Naive thymus-derived CD4-positive, alpha-beta T cell (primary cell): ENCODE measurements at regions not wholly inside any gene's neighbourhood (a gene's known extent, or its start where the extent isn't known, plus 50 kb on each side); places are given as distances from the start of the nearest gene placed in this dataset.

Experiments used
- ATAC-seq: fragments of 150-1000 bp; cut with Tn5 transposase; 2 replicates; pipeline ENCODE4 v1.10.0; 2021; ENCODE audit warnings: mild to moderate bottlenecking, moderate library complexity
- CTCF ChIA-PET: fragments of 350-600 bp; sonication (Branson Sonifier 250); formaldehyde crosslinking; loops from one replicate; lab custom pipeline; 2021; ENCODE audit warnings: antibody characterized with exemption; lab: Charles Lee
- POLR2A ChIA-PET: fragments of 350-600 bp; sonication (Branson Sonifier 250); formaldehyde crosslinking; loops from one replicate; lab custom pipeline; 2021; ENCODE audit warnings: antibody characterized with exemption, inconsistent platforms; lab: Charles Lee
- DNase-seq, 9 donors: peaks; one replicate each; pipeline versions ENCODE4 v3.0.0 to v3.0.0-alpha.2; 2020 to 2022; ENCODE audit warnings: mixed read lengths in 1 of 9
- H3K27ac ChIP-seq: one replicate; pipeline ENCODE4 v1.7.0; 2013; ENCODE audit warnings: mild to moderate bottlenecking, low read depth, low read length, moderate library complexity
- H3K27me3 ChIP-seq, 2 donors: one replicate each; pipeline ENCODE4 v1.7.0; 2013; ENCODE audit warnings: low read length in 2 of 2, mild to moderate bottlenecking in 2 of 2, moderate library complexity in 2 of 2; ENCODE audit not compliant: control insufficient read depth in 2 of 2, insufficient read depth in 2 of 2
- H3K36me3 ChIP-seq, 3 experiments: 1 replicate in 2 of 3; 2 replicates in 1 of 3; pipeline ENCODE4 v1.7.0; 2013; ENCODE audit warnings: low read length in 3 of 3, mild to moderate bottlenecking in 3 of 3, moderate library complexity in 1 of 3; ENCODE audit not compliant: insufficient read depth in 3 of 3, control insufficient read depth in 2 of 3
- H3K4me1 ChIP-seq, 2 donors: one replicate each; pipeline ENCODE4 v1.7.0; 2013; ENCODE audit warnings: low read length in 2 of 2, mild to moderate bottlenecking in 2 of 2, moderate library complexity in 1 of 2; ENCODE audit not compliant: control insufficient read depth in 2 of 2, insufficient read depth in 2 of 2
- H3K4me3 ChIP-seq: 2 replicates; pipeline ENCODE4 v1.7.0; 2013; ENCODE audit warnings: mild to moderate bottlenecking, low read length
- H3K9me3 ChIP-seq, 3 experiments: 1 replicate in 2 of 3; 2 replicates in 1 of 3; pipeline ENCODE4 v1.7.0; 2013; ENCODE audit warnings: low read length in 3 of 3; ENCODE audit not compliant: control insufficient read depth in 2 of 3
- H3K27ac Mint-ChIP-seq, 9 donors: one replicate each; pipeline ENCODE4 v1.8.0; 2020 to 2022; ENCODE audit warnings: mixed read lengths in 9 of 9, mild to moderate bottlenecking in 8 of 9, moderate library complexity in 5 of 9, inconsistent platforms in 2 of 9
- H3K27me3 Mint-ChIP-seq, 5 donors: one replicate each; pipeline ENCODE4 v1.8.0; 2021 to 2022; ENCODE audit warnings: mixed read lengths in 5 of 5, mild to moderate bottlenecking in 1 of 5
- H3K36me3 Mint-ChIP-seq, 5 donors: one replicate each; pipeline ENCODE4 v1.8.0; 2020 to 2022; ENCODE audit warnings: mixed read lengths in 5 of 5, mild to moderate bottlenecking in 3 of 5, inconsistent platforms in 1 of 5
- H3K4me1 Mint-ChIP-seq, 7 donors: one replicate each; pipeline ENCODE4 v1.8.0; 2020 to 2022; ENCODE audit warnings: mixed read lengths in 7 of 7, mild to moderate bottlenecking in 3 of 7, inconsistent platforms in 1 of 7
- H3K4me3 Mint-ChIP-seq, 10 donors: one replicate each; pipeline ENCODE4 v1.8.0; 2020 to 2022; ENCODE audit warnings: mild to moderate bottlenecking in 10 of 10, mixed read lengths in 10 of 10, moderate library complexity in 6 of 10, inconsistent platforms in 2 of 10
- H3K9me3 Mint-ChIP-seq, 11 donors: one replicate each; pipeline ENCODE4 v1.8.0; 2020 to 2022; ENCODE audit warnings: mixed read lengths in 11 of 11, mild to moderate bottlenecking in 4 of 11, inconsistent platforms in 1 of 11, moderate library complexity in 1 of 11
- intact Hi-C, 2 donors: fragments of 100-400 bp; cut with micrococcal nuclease; formaldehyde crosslinking; loops; one replicate each; pipeline ENCODE4 v1.15.1; 2023

DNA sequence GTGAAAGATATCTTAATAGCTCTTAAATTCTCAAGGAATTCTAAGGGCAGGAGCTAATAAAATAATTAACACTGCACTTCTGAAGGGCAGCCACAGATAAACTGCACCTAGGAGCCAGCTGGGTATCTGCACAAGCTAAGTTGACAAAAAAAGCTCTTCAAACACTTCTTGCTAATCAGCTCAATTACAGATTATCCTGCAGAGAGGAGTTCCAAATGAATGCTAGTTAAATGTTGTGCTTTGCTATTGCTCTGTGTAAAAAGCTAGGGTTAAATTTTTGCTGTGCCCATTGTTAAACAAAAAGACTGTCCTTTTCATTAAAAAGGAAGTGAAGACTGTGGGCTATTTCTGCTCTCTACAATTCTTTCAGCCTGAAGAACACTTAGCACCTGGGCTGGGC lies 158.5 kb upstream of the SHISA6 start:
- no peak overlapping the region for H3K4me3 ChIP-seq
- Mint-ChIP-seq H3K27me3 (peaks cover 0 to 21% (median 6%) of the 10 kb centered on the region in 5 donors), H3K4me1 (no peaks in the 10 kb centered on the region), H3K4me3 (no peak overlapping the region), H3K36me3 (no peaks in the 10 kb centered on the region), H3K27ac (no peak overlapping the region), H3K9me3 (peaks cover 0 to 10% (median 0%) of the 10 kb centered on the region in 11 donors)
- no peaks in the 10 kb centered on the region for H3K9me3 ChIP-seq
- H3K36me3 ChIP-seq: no peaks in the 10 kb centered on the region
- ChIA-PET POLR2A (no interaction called here), CTCF (no interaction called here)
- ATAC-seq: no peak
- intact Hi-C loops: no loop called here
- no peaks in the 10 kb centered on the region for H3K27me3 ChIP-seq
- H3K27ac ChIP-seq: no peak overlapping the region
- H3K4me1 ChIP-seq: no peaks in the 10 kb centered on the region
- no peak for DNase-seq

DNA sequence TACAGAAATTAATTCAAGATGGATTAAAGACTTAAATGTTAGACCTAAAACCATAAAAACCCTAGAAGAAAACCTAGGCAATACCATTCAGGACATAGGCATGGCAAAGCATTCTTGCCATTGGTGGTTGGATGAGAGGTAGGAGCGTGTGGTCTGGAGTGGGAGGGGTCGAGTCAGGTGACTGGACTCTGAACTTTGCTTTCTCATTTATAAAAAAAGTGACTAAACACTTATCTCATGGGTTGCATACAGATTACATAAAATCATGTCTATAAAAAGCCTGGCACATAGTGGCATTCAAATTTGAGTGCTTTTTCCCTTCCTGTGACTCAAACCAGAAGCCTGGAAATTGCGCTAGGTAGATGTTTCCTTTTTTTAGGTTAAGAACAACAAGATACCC lies 159.7 kb upstream of the SHISA6 start:
- intact Hi-C loops: no loop called here
- no peaks in the 10 kb centered on the region for H3K4me1 Mint-ChIP-seq
- ATAC-seq (no peak), DNase-seq (no peak)
- Histone ChIP-seq H3K4me3 (no peak overlapping the region), H3K4me1 (no peaks in the 10 kb centered on the region), H3K9me3 (no peaks in the 10 kb centered on the region), H3K27ac (no peak overlapping the region), H3K27me3 (no peaks in the 10 kb centered on the region), H3K36me3 (no peaks in the 10 kb centered on the region)
- POLR2A ChIA-PET: no interaction called here
- H3K27me3 Mint-ChIP-seq: peaks cover 0 to 21% (median 11%) of the 10 kb centered on the region in 5 donors
- H3K36me3 Mint-ChIP-seq: no peaks in the 10 kb centered on the region
- CTCF ChIA-PET: no interaction called here
- no peak overlapping the region for H3K27ac Mint-ChIP-seq
- H3K9me3 Mint-ChIP-seq: peaks cover 0 to 10% (median 0%) of the 10 kb centered on the region in 11 donors
- H3K4me3 Mint-ChIP-seq: no peak overlapping the region

DNA sequence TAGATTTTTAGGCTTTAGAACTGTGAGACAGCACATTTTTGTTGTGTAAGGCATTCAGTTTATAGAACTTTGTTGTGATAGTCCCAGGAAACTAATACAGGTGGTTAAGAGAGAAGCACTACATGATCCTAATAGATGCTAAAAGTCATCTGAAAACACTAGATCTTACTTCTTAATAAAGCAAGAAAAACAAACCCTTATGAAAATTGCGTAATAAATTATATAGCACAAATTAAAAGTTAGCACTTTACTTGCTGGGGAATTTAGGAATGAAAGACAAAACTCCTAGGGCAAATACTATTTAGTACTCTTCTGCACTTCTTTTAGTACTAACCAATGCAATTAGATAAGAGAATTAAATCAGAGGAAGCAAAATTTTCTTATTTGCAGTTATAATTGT lies 163.3 kb upstream of the SHISA6 start:
- Mint-ChIP-seq H3K4me3 (no peak overlapping the region), H3K27ac (no peak overlapping the region), H3K4me1 (no peaks in the 10 kb centered on the region), H3K36me3 (no peaks in the 10 kb centered on the region), H3K27me3 (peaks cover 0 to 21% (median 8%) of the 10 kb centered on the region in 5 donors), H3K9me3 (peaks cover 0 to 10% (median 0%) of the 10 kb centered on the region in 11 donors)
- Histone ChIP-seq H3K9me3 (no peaks in the 10 kb centered on the region), H3K4me3 (no peak overlapping the region), H3K27ac (no peak overlapping the region), H3K27me3 (no peaks in the 10 kb centered on the region), H3K4me1 (no peaks in the 10 kb centered on the region), H3K36me3 (no peaks in the 10 kb centered on the region)
- intact Hi-C loops: no loop called here
- ATAC-seq (no peak), DNase-seq (no peak)
- POLR2A ChIA-PET: no interaction called here
- CTCF ChIA-PET: no interaction called here

DNA sequence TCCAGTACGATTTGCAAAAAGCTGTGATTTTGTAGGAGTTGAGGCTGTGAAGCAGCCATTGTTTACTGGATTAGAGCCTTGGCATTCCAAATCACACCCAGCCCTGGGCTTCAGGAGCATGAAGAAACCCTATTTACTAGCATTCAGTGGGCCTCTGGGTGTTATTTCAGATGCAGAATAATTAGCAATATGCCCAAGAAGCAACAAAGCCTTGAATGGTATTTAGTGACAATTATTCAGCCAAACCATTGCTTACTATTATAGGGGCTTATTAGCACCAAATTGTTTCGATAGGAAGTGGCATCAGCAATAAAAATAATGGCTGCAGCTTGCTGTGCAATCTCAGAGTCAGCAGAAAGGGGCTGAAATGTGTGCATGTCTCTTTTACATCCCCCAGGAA lies 166.6 kb upstream of the SHISA6 start:
- Mint-ChIP-seq H3K36me3 (peaks cover 0 to 5% (median 0%) of the 10 kb centered on the region in 5 donors), H3K27ac (no peak overlapping the region), H3K27me3 (peaks cover 0 to 12% (median 8%) of the 10 kb centered on the region in 5 donors), H3K4me3 (no peak overlapping the region), H3K4me1 (no peaks in the 10 kb centered on the region), H3K9me3 (peaks cover 0 to 17% (median 11%) of the 10 kb centered on the region in 11 donors)
- Histone ChIP-seq H3K27ac (no peak overlapping the region), H3K27me3 (no peaks in the 10 kb centered on the region), H3K36me3 (no peaks in the 10 kb centered on the region), H3K9me3 (no peaks in the 10 kb centered on the region), H3K4me3 (no peak overlapping the region), H3K4me1 (no peaks in the 10 kb centered on the region)
- intact Hi-C loops: no loop called here
- DNase-seq (no peak), ATAC-seq (no peak)
- ChIA-PET POLR2A (no interaction called here), CTCF (no interaction called here)

DNA sequence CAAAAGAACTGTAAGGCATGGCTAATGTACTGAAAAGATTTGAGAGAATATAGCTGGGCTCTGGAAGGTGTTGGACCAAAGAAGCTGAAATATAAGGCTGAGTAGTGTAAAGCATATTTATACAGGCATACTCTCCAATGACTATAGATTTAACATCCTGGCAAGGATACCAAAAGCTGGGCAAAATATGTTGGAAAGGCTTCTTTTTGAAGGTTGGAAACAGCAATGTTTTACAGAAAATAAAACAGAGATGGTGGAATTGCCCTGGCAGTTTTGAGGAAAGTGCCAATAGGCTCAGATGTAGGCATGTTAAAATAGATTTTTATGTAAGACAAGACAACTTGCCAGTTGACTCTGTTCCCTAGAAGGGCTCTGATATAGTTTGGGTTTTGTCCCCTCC lies 184.1 kb upstream of the SHISA6 start:
- DNase-seq (no peak), ATAC-seq (no peak)
- Histone ChIP-seq H3K36me3 (no peaks in the 10 kb centered on the region), H3K4me1 (no peaks in the 10 kb centered on the region), H3K27ac (no peak overlapping the region), H3K4me3 (no peak overlapping the region), H3K27me3 (no peaks in the 10 kb centered on the region), H3K9me3 (no peaks in the 10 kb centered on the region)
- peaks cover 0 to 21% (median 7%) of the 10 kb centered on the region in 11 donors for H3K9me3 Mint-ChIP-seq
- H3K4me3 Mint-ChIP-seq: no peak overlapping the region
- H3K36me3 Mint-ChIP-seq: no peaks in the 10 kb centered on the region
- ChIA-PET POLR2A (no interaction called here), CTCF (interaction anchor here (0.5 kb wide), 1 partner anchor 56 kb away, joined by 3 read pairs; no protein-coding TSS in a partner anchor)
- intact Hi-C loops: no loop called here
- H3K27ac Mint-ChIP-seq: no peak overlapping the region
- peaks cover 0 to 7% (median 0%) of the 10 kb centered on the region in 5 donors for H3K27me3 Mint-ChIP-seq
- peaks cover 0 to 1% (median 0%) of the 10 kb centered on the region in 7 donors for H3K4me1 Mint-ChIP-seq

DNA sequence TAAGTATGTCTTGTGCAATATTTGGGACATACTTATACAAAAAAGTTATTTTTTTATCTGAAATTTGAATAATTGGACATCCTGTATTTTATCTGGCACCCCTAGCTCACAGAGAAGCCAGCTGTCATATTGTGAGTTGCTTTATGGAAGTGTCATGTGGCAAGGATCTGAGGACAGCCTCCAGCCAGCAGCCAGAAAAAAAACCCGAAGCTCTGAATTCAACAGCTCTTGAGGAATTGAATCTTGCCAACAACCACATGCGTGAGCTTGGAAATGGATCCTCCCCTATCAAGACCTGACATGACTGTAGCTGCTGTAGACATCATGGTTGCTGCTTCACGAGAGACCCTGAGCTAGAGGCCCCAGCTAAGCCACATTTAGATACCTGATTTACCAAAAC lies 187.2 kb upstream of the SHISA6 start:
- ATAC-seq: no peak
- ChIA-PET POLR2A (no interaction called here), CTCF (no interaction called here)
- peaks cover 0 to 7% (median 0%) of the 10 kb centered on the region in 5 donors for H3K27me3 Mint-ChIP-seq
- Histone ChIP-seq H3K4me1 (no peaks in the 10 kb centered on the region), H3K36me3 (no peaks in the 10 kb centered on the region), H3K9me3 (no peaks in the 10 kb centered on the region), H3K4me3 (no peak overlapping the region), H3K27ac (no peak overlapping the region), H3K27me3 (no peaks in the 10 kb centered on the region)
- DNase-seq: no peak
- H3K9me3 Mint-ChIP-seq: peaks cover 0 to 10% (median 3%) of the 10 kb centered on the region in 11 donors
- no peaks in the 10 kb centered on the region for H3K36me3 Mint-ChIP-seq
- H3K4me1 Mint-ChIP-seq: peaks cover 0 to 1% (median 0%) of the 10 kb centered on the region in 7 donors
- H3K27ac Mint-ChIP-seq: no peak overlapping the region
- intact Hi-C loops: no loop called here
- no peak overlapping the region for H3K4me3 Mint-ChIP-seq

DNA sequence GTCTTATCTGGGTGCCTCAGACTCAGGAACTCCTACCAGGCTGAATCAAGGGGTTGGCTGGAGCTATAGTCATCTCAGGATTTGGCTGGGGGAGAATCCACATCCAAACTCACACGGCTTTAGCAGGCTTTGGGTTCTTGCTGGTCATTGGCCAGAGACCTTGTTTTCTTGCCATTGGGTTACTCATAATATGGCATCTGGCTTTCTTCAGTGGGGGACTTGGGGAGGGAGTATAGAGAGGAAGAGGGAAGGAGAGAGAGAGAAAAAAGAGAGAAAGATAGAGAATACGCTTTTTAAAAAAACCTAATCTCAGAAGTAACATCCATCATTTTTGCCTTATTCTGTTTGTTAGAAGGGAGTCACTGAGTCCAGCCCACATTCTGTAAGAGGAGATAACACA lies 191.5 kb upstream of the SHISA6 start:
- Histone ChIP-seq H3K27ac (no peak overlapping the region), H3K4me3 (no peak overlapping the region), H3K4me1 (no peaks in the 10 kb centered on the region), H3K27me3 (no peaks in the 10 kb centered on the region), H3K36me3 (no peaks in the 10 kb centered on the region), H3K9me3 (no peaks in the 10 kb centered on the region)
- DNase-seq (no peak), ATAC-seq (no peak)
- Mint-ChIP-seq H3K4me1 (no peaks in the 10 kb centered on the region), H3K27me3 (peaks cover 0 to under 1% (median 0%) of the 10 kb centered on the region in 5 donors), H3K36me3 (no peaks in the 10 kb centered on the region), H3K27ac (no peak overlapping the region), H3K9me3 (peaks cover 0 to 7% (median 0%) of the 10 kb centered on the region in 11 donors), H3K4me3 (no peak overlapping the region)
- CTCF ChIA-PET: no interaction called here
- POLR2A ChIA-PET: no interaction called here
- intact Hi-C loops: no loop called here
